H1 (cell line): ENCODE measurements at regions not wholly inside any gene's neighbourhood (a gene's known extent, or its start where the extent isn't known, plus 50 kb on each side); places are given as distances from the start of the nearest gene placed in this dataset.

Source experiments
- CTCF ChIA-PET: fragments of 300-600 bp; sonication (Branson Sonifier 250); formaldehyde crosslinking; loops from one replicate; lab custom pipeline; 2021; ENCODE audit not compliant: partially characterized antibody; lab: Charles Lee
- POLR2A ChIA-PET: fragments of 300-600 bp; sonication (Branson Sonifier 250); formaldehyde crosslinking; loops from one replicate; lab custom pipeline; 2021; ENCODE audit warnings: inconsistent platforms; ENCODE audit not compliant: partially characterized antibody; lab: Charles Lee
- DNase-seq, 2 experiments: peaks; one replicate each; pipeline versions ENCODE4 v3.0.0 to v3.0.0-alpha.2; 2010 to 2022; ENCODE audit warnings: low spot score in 2 of 2, low read depth in 1 of 2, mixed read lengths in 1 of 2
- FAIRE-seq: peaks from 2 replicates; lab custom pipeline; 2011; peaks lifted over from hg19 to GRCh38; lab: Jason Lieb, UNC
- H2AFZ ChIP-seq: 2 replicates; pipeline ENCODE4 v1.8.1; 2012; ENCODE audit warnings: low read length, inconsistent platforms
- H2AK5ac ChIP-seq: 2 replicates; pipeline ENCODE4 v1.6.1; 2013; ENCODE audit warnings: low read depth, low read length
- H2BK120ac ChIP-seq: replicated peaks from 2 replicates; pipeline ENCODE3; 2013; ENCODE audit warnings: low read depth, low read length, inconsistent platforms
- H2BK12ac ChIP-seq: 2 replicates; pipeline ENCODE4 v1.6.1; 2013; ENCODE audit warnings: low read depth, low read length
- H2BK15ac ChIP-seq: 2 replicates; pipeline ENCODE4 v1.6.1; 2013; ENCODE audit warnings: low read length
- H2BK20ac ChIP-seq: 2 replicates; pipeline ENCODE4 v1.6.1; 2013; ENCODE audit warnings: low read length
- H2BK5ac ChIP-seq: 2 replicates; pipeline ENCODE4 v1.6.1; 2013; ENCODE audit warnings: low read depth, low read length
- H3K14ac ChIP-seq: 2 replicates; pipeline ENCODE4 v1.6.1; 2013; ENCODE audit warnings: inconsistent platforms; ENCODE audit not compliant: insufficient read length
- H3K18ac ChIP-seq: 2 replicates; pipeline ENCODE4 v1.6.1; 2013; ENCODE audit warnings: low read length; ENCODE audit errors: extremely low read depth
- H3K23ac ChIP-seq: 2 replicates; pipeline ENCODE4 v1.6.1; 2013; ENCODE audit warnings: inconsistent platforms; ENCODE audit not compliant: insufficient read length
- H3K23me2 ChIP-seq: 2 replicates; pipeline ENCODE4 v1.6.1; 2013; ENCODE audit warnings: low read depth, low read length
- H3K27ac ChIP-seq: 2 replicates; pipeline ENCODE4 v1.6.1; 2011; ENCODE audit warnings: low read depth, low read length, inconsistent platforms
- H3K27me3 ChIP-seq, 4 experiments: replicated peaks in 1 of 4; 1 replicate in 1 of 4; 2 replicates in 3 of 4; pipeline versions ENCODE4 v1.6.1 to v1.8.1; 2011 to 2013; ENCODE audit warnings: low read length in 3 of 4, mild to moderate bottlenecking in 3 of 4, inconsistent platforms in 2 of 4, mixed read lengths in 2 of 4, moderate library complexity in 1 of 4; ENCODE audit not compliant: control insufficient read depth in 3 of 4, insufficient read depth in 3 of 4; ENCODE audit errors: extremely low read depth in 1 of 4
- H3K36me3 ChIP-seq, 4 experiments: 2 replicates each; pipeline versions ENCODE4 v1.6.1 to v1.8.1; 2011 to 2013; ENCODE audit warnings: mild to moderate bottlenecking in 4 of 4, low read length in 3 of 4, moderate library complexity in 2 of 4, control low read depth in 1 of 4, inconsistent platforms in 1 of 4; ENCODE audit not compliant: insufficient read depth in 4 of 4, control insufficient read depth in 2 of 4
- H3K4ac ChIP-seq: replicated peaks from 2 replicates; pipeline ENCODE3; 2013; ENCODE audit warnings: low read length, low read depth, mixed read lengths, inconsistent platforms; ENCODE audit not compliant: insufficient read length
- H3K4me1 ChIP-seq, 4 experiments: replicated peaks in 1 of 4; 1 replicate in 1 of 4; 2 replicates in 3 of 4; pipeline versions ENCODE4 v1.6.1 to v1.8.1; 2011 to 2013; ENCODE audit warnings: low read length in 3 of 4, inconsistent platforms in 2 of 4, mixed read lengths in 1 of 4; ENCODE audit not compliant: insufficient read depth in 4 of 4, control insufficient read depth in 3 of 4
- H3K4me2 ChIP-seq, 2 experiments: 2 replicates each; pipeline versions ENCODE4 v1.6.1 to v1.8.1; 2011 to 2013; ENCODE audit warnings: low read depth in 2 of 2, low read length in 2 of 2, control low read depth in 1 of 2, inconsistent platforms in 1 of 2, mild to moderate bottlenecking in 1 of 2; ENCODE audit not compliant: insufficient read depth in 1 of 2
- H3K4me3 ChIP-seq, 4 experiments: fragments of 200-600, 300-600 bp in 1 of 4; sonication (generic), shearing (Covaris generic), sonication (Bioruptor Twin) in 1 of 4; 2 replicates each; pipeline versions ENCODE4 v1.5.1 to v1.8.1; 2011 to 2016; ENCODE audit warnings: low read length in 4 of 4, low read depth in 3 of 4, control low read depth in 2 of 4, inconsistent platforms in 2 of 4, mild to moderate bottlenecking in 2 of 4, mixed read lengths in 1 of 4, moderate library complexity in 1 of 4; ENCODE audit not compliant: insufficient read depth in 2 of 4; ENCODE audit errors: extremely low read depth in 1 of 4
- H3K56ac ChIP-seq: replicated peaks from 2 replicates; pipeline ENCODE3; 2013; ENCODE audit warnings: low read depth, mild to moderate bottlenecking, mixed read lengths, low read length, inconsistent platforms; ENCODE audit not compliant: insufficient read length
- H3K79me1 ChIP-seq: 2 replicates; pipeline ENCODE4 v1.6.1; 2013; ENCODE audit warnings: low read depth, low read length, control low read depth
- H3K79me2 ChIP-seq, 2 experiments: 2 replicates each; pipeline versions ENCODE4 v1.6.1 to v1.8.1; 2012 to 2013; ENCODE audit warnings: low read length in 2 of 2, mild to moderate bottlenecking in 2 of 2, inconsistent platforms in 1 of 2; ENCODE audit not compliant: insufficient read depth in 2 of 2, control insufficient read depth in 1 of 2
- H3K9ac ChIP-seq, 4 experiments: replicated peaks in 1 of 4; 1 replicate in 1 of 4; 2 replicates in 3 of 4; pipeline versions ENCODE4 v1.6.1 to v1.8.1; 2011 to 2013; ENCODE audit warnings: low read depth in 3 of 4, low read length in 3 of 4, control low read depth in 2 of 4, mild to moderate bottlenecking in 2 of 4, moderate library complexity in 2 of 4, inconsistent platforms in 1 of 4; ENCODE audit errors: extremely low read depth in 1 of 4
- H3K9me3 ChIP-seq, 2 experiments: 2 replicates each; pipeline versions ENCODE4 v1.6.1 to v1.8.1; 2012 to 2013; ENCODE audit warnings: mild to moderate bottlenecking in 2 of 2, moderate library complexity in 2 of 2, control low read depth in 1 of 2, inconsistent platforms in 1 of 2, low read depth in 1 of 2, low read length in 1 of 2, mixed read lengths in 1 of 2; ENCODE audit not compliant: insufficient read depth in 2 of 2
- H4K20me1 ChIP-seq, 2 experiments: replicated peaks in 1 of 2; 2 replicates each; pipeline versions ENCODE3 to v1.8.1; 2011 to 2013; ENCODE audit warnings: inconsistent platforms in 2 of 2, low read length in 2 of 2, mild to moderate bottlenecking in 1 of 2; ENCODE audit not compliant: insufficient read depth in 2 of 2, control insufficient read depth in 1 of 2
- H4K5ac ChIP-seq: 2 replicates; pipeline ENCODE4 v1.6.1; 2013; ENCODE audit warnings: low read length, low read depth, mixed read lengths, inconsistent platforms; ENCODE audit not compliant: insufficient read length
- H4K8ac ChIP-seq: 2 replicates; pipeline ENCODE4 v1.8.0; 2013; ENCODE audit warnings: mild to moderate bottlenecking, moderate library complexity, low read length, inconsistent platforms; ENCODE audit not compliant: insufficient read depth; ENCODE audit errors: extremely low read depth
- H4K91ac ChIP-seq: replicated peaks from 2 replicates; pipeline ENCODE3; 2013; ENCODE audit warnings: low read length, mixed read lengths, inconsistent platforms; ENCODE audit not compliant: insufficient read length
- CTCF ChIP-seq, 3 experiments: IDR thresholded peaks; 1 replicate in 2 of 3; 2 replicates in 1 of 3; pipeline versions ENCODE4 v1.5.1 to v1.6.1; 2011; ENCODE audit warnings: low read length in 3 of 3, mild to moderate bottlenecking in 3 of 3, inconsistent platforms in 2 of 3, low read depth in 1 of 3, moderate library complexity in 1 of 3; ENCODE audit not compliant: insufficient read depth in 1 of 3; ENCODE audit errors: control extremely low read depth in 1 of 3
- POLR2AphosphoS5 ChIP-seq: IDR thresholded peaks from 2 replicates; pipeline ENCODE4 v1.6.1; 2011; ENCODE audit warnings: low read depth, low read length
- WGBS, 2 experiments: shearing (Covaris generic) in 1 of 2; methylation state at CpG; one replicate each; pipeline versions ENCODE4 v1.1.6 to v1.1.7; 2013 to 2015; ENCODE audit warnings: low lambda C conversion rate in 2 of 2, mixed read lengths in 2 of 2, inconsistent platforms in 1 of 2, low coverage in 1 of 2, missing lambda C conversion rate in 1 of 2; ENCODE audit not compliant: insufficient replicate concordance in 2 of 2, insufficient coverage in 1 of 2, insufficient read length in 1 of 2; ENCODE audit errors: extremely low coverage in 1 of 2, missing lambda C conversion rate in 1 of 2; 5-methylcytosine and 5-hydroxymethylcytosine counted together

DNA sequence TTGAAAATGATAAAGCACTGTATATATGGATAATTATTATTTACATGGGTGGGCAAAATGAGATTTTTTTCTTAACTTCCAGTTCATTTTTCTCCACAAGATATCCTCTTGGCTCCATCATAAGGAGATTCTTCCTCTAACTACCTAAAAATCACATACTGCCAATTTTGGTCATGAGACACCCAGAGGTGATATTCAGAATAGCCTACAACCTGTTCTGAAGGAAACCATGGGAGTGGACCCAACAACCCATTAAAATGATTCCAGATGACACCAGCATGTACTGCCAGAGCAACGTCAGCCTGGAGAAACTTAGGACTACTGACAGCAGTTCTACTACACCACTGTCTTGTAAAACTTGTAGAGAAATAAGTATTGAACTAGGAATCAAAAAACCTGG, 136.3 kb upstream of the TMPO start:
- Histone ChIP-seq H3K27me3 (no peaks in the 10 kb centered on the region), H3K9me3 (no peaks in the 10 kb centered on the region), H3K4me3 (no peak overlapping the region), H2BK12ac (no peak overlapping the region)
- peak; percentile 39 for FAIRE-seq
- TF ChIP-seq POLR2AphosphoS5 (no peak), CTCF (IDR thresholded peaks at IDR 0.05; ENCODE audit: control extremely low read depth in 1 of 3, insufficient read depth in 1 of 3, low read depth in 1 of 3, low read length in 3 of 3) (peak in 1 of 3 experiments; percentile 18; a peak in 1 of 4 replicates)
- TF ChIP-seq, all 59 proteins: peak for 1
- Histone ChIP-seq H4K8ac (no peak overlapping the region), H3K4me2 (no peak overlapping the region), H3K56ac (no peak overlapping the region), H3K23ac (no peak overlapping the region), H3K23me2 (no peaks in the 10 kb centered on the region), H3K9ac (no peak overlapping the region), H3K14ac (no peak overlapping the region), H3K4ac (no peak overlapping the region), H4K20me1 (no peaks in the 10 kb centered on the region), H3K79me1 (no peaks in the 10 kb centered on the region), H4K5ac (no peak overlapping the region), H2BK15ac (no peak overlapping the region), H2BK20ac (no peak overlapping the region), H2BK5ac (no peak overlapping the region), H2BK120ac (no peak overlapping the region), H3K36me3 (no peaks in the 10 kb centered on the region), H3K18ac (no peak overlapping the region), H3K4me1 (no peaks in the 10 kb centered on the region), H3K27ac (no peak overlapping the region), H3K79me2 (no peaks in the 10 kb centered on the region), H4K91ac (no peak overlapping the region), H2AFZ (no peak overlapping the region), H2AK5ac (no peak overlapping the region)
- 80% methylated on average over 1 of the region's 1 CpG; no CpG with 5 or more reads in 1 of the 2 experiments for WGBS, 2 experiments
- ChIA-PET CTCF (interaction anchor here (1.2 kb wide), 1 partner anchor 152 kb away, joined by 4 read pairs; no protein-coding TSS in a partner anchor), POLR2A (no interaction called here)
- no peak for DNase-seq
